Loucy (cell line): ENCODE measurements at regions not wholly inside any gene's neighbourhood (a gene's known extent, or its start where the extent isn't known, plus 50 kb on each side); places are given as distances from the start of the nearest gene placed in this dataset.

ENCODE experiments used
- H2AFZ ChIP-seq: fragments of 200-600 bp; sonication (generic); 2 replicates; pipeline ENCODE4 v1.6.0; 2016; ENCODE audit warnings: antibody characterized with exemption, mild to moderate bottlenecking, low read length, moderate library complexity
- H3F3A ChIP-seq: fragments of 200-600 bp; 2 replicates; pipeline ENCODE4 v1.6.0; 2016; ENCODE audit warnings: antibody characterized with exemption, low read depth, mild to moderate bottlenecking
- H3K27me3 ChIP-seq: fragments of 200-600 bp; sonication (generic); 2 replicates; pipeline ENCODE4 v1.6.1; 2014; ENCODE audit warnings: low read length, mild to moderate bottlenecking; ENCODE audit not compliant: insufficient read depth, poor library complexity, severe bottlenecking
- H3K36me3 ChIP-seq: fragments of 200-600 bp; sonication (generic); 2 replicates; pipeline ENCODE4 v1.6.1; 2016; ENCODE audit warnings: low read length; ENCODE audit not compliant: insufficient read depth
- H3K4me1 ChIP-seq: fragments of 200-600 bp; sonication (generic); 2 replicates; pipeline ENCODE4 v1.5.1; 2014; ENCODE audit warnings: low read length, mild to moderate bottlenecking; ENCODE audit not compliant: insufficient read depth, poor library complexity, severe bottlenecking
- H3K4me2 ChIP-seq: fragments of 200-600 bp; sonication (generic); 2 replicates; pipeline ENCODE4 v1.6.0; 2014; ENCODE audit warnings: antibody characterized with exemption, low read length, low read depth, mild to moderate bottlenecking; ENCODE audit not compliant: poor library complexity, severe bottlenecking
- H3K4me3 ChIP-seq: fragments of 200-600 bp; sonication (generic); 2 replicates; pipeline ENCODE4 v1.5.1; 2014; ENCODE audit warnings: low read length, mild to moderate bottlenecking, mixed read lengths; ENCODE audit not compliant: poor library complexity, severe bottlenecking
- H3K79me2 ChIP-seq: fragments of 200-600 bp; sonication (generic); 2 replicates; pipeline ENCODE4 v1.6.1; 2014; ENCODE audit warnings: low read length; ENCODE audit not compliant: insufficient read depth
- H3K9ac ChIP-seq: fragments of 200-600 bp; sonication (generic); 2 replicates; pipeline ENCODE4 v1.6.0; 2014; ENCODE audit warnings: mild to moderate bottlenecking, low read depth, low read length, moderate library complexity; ENCODE audit not compliant: poor library complexity, severe bottlenecking
- H3K9me2 ChIP-seq: fragments of 200-600 bp; sonication (generic); replicated peaks from 2 replicates; pipeline ENCODE4 v1.6.1; 2016; ENCODE audit warnings: low read depth, low read length, mixed read lengths
- H3K9me3 ChIP-seq: fragments of 200-600 bp; sonication (generic); 2 replicates; pipeline ENCODE4 v1.6.1; 2014; ENCODE audit warnings: mild to moderate bottlenecking, antibody characterized with exemption, low read length, low read depth; ENCODE audit not compliant: insufficient read depth
- H4K20me1 ChIP-seq: fragments of 200-600 bp; sonication (generic); 2 replicates; pipeline ENCODE4 v1.6.0; 2014; ENCODE audit warnings: antibody characterized with exemption, low read length, mild to moderate bottlenecking; ENCODE audit not compliant: insufficient read depth, poor library complexity, severe bottlenecking
- EZH2phosphoT487 ChIP-seq: fragments of 200-600 bp; IDR thresholded peaks from 2 replicates; pipeline ENCODE4 v1.6.1; 2018; ENCODE audit warnings: antibody characterized with exemption, mild to moderate bottlenecking, moderate library complexity, borderline replicate concordance
- TF ChIP-seq, protein P1 (sequence below): fragments of 200-600 bp; sonication (generic); conservative IDR thresholded peaks from 2 replicates; pipeline ENCODE4 v1.5.1; 2014; ENCODE audit warnings: mild to moderate bottlenecking, antibody characterized with exemption, low read length

DNA sequence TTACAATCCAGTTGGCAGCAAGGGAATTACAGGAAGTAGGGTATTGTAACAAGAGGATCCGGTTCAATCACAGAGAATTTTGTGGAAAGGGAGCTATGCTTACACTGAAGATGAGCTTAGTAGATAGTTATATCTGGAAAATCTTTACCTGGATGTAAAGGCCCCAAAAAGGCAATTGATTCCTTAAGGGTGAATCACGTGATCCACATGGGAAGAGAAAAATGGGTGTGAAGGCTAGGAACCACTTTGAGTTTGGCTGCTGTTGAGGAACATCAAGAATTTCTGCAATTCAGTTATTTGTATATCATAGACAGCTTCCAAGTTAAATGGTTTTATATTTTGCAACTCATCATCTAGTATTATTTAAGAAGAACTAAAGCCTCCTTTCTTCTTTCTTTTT, 194.0 kb upstream of the ARHGAP24 start:
- H3K4me1 ChIP-seq, result no peaks in the 10 kb centered on the region
- H3F3A ChIP-seq, result no peaks in the 10 kb centered on the region
- no peak overlapping the region for H3K9ac ChIP-seq
- TF ChIP-seq EZH2phosphoT487, result no peak
- TF ChIP-seq, protein P1, sequence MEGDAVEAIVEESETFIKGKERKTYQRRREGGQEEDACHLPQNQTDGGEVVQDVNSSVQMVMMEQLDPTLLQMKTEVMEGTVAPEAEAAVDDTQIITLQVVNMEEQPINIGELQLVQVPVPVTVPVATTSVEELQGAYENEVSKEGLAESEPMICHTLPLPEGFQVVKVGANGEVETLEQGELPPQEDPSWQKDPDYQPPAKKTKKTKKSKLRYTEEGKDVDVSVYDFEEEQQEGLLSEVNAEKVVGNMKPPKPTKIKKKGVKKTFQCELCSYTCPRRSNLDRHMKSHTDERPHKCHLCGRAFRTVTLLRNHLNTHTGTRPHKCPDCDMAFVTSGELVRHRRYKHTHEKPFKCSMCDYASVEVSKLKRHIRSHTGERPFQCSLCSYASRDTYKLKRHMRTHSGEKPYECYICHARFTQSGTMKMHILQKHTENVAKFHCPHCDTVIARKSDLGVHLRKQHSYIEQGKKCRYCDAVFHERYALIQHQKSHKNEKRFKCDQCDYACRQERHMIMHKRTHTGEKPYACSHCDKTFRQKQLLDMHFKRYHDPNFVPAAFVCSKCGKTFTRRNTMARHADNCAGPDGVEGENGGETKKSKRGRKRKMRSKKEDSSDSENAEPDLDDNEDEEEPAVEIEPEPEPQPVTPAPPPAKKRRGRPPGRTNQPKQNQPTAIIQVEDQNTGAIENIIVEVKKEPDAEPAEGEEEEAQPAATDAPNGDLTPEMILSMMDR, result no peak
- no peak overlapping the region for H3K4me2 ChIP-seq
- no peak overlapping the region for H3K4me3 ChIP-seq
- H3K9me2 ChIP-seq, result no peaks in the 10 kb centered on the region
- no peaks in the 10 kb centered on the region for H3K79me2 ChIP-seq
- no peak overlapping the region for H2AFZ ChIP-seq
- H3K27me3 ChIP-seq, result no peaks in the 10 kb centered on the region
- H3K9me3 ChIP-seq, result no peaks in the 10 kb centered on the region
- H3K36me3 ChIP-seq, result no peaks in the 10 kb centered on the region
- H4K20me1 ChIP-seq, result no peaks in the 10 kb centered on the region

DNA sequence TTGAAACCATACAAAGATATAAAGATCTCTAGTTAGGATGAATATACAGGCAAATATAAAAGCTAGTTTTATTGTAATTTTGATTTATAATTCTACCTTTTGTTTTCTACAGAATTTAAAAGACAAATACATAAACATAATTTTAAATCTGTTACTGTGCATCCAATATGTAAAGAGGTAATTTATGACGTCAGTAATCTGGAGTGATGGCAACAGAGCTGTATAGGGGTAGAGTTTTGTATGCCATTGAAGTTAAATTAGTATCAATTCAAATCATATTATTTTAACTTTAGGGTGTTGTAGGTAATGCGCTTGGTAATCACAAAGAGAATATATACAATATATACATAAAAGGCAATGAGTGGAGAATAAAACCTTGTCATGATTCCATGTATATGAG, 183.7 kb upstream of the ARHGAP24 start:
- Histone ChIP-seq H3K9ac (no peak overlapping the region), H2AFZ (no peak overlapping the region), H3K9me2 (no peaks in the 10 kb centered on the region), H3K4me2 (no peak overlapping the region), H3K27me3 (no peaks in the 10 kb centered on the region), H3K79me2 (no peaks in the 10 kb centered on the region), H3F3A (no peaks in the 10 kb centered on the region), H3K4me1 (no peaks in the 10 kb centered on the region), H3K36me3 (no peaks in the 10 kb centered on the region), H4K20me1 (no peaks in the 10 kb centered on the region), H3K9me3 (no peaks in the 10 kb centered on the region), H3K4me3 (no peak overlapping the region)
- no peak for TF ChIP-seq EZH2phosphoT487
- TF ChIP-seq, protein P1, result no peak

DNA sequence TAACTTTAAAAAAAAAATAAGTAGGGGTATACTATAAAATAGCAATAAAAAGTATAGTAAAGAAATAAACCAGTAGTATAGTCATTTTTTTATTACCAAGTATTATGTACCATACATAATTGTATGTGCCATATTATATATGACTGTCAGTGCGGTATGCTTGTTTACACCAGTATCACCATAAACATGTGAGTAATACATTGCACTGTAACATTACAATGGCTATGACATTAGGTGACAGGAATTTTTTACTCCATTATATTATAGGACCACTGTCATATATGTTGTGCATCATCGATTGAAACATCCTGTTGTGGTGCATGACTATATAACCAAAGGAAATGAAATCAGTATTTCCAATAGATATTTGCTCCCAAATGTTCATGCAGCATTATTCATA, 176.9 kb upstream of the ARHGAP24 start:
- no peak overlapping the region for H3K4me3 ChIP-seq
- no peaks in the 10 kb centered on the region for H3K9me3 ChIP-seq
- H3K9me2 ChIP-seq, result no peaks in the 10 kb centered on the region
- no peaks in the 10 kb centered on the region for H3K27me3 ChIP-seq
- H3K36me3 ChIP-seq, result no peaks in the 10 kb centered on the region
- no peak overlapping the region for H3K4me2 ChIP-seq
- no peaks in the 10 kb centered on the region for H3K79me2 ChIP-seq
- no peak overlapping the region for H3K9ac ChIP-seq
- no peaks in the 10 kb centered on the region for H4K20me1 ChIP-seq
- H2AFZ ChIP-seq, result no peak overlapping the region
- TF ChIP-seq, protein P1, result no peak
- no peak for TF ChIP-seq EZH2phosphoT487
- H3K4me1 ChIP-seq, result no peaks in the 10 kb centered on the region
- no peaks in the 10 kb centered on the region for H3F3A ChIP-seq
